ENCODE measurements at regions not wholly inside any gene's neighbourhood (a gene's known extent, or its start where the extent isn't known, plus 50 kb on each side); places are given as distances from the start of the nearest gene placed in this dataset.

GRCh38 chr5:168184103-168184502 lies 107.3 kb upstream of the WWC1 start:
- no peaks in the 10 kb centered on the region for H3K9me3 Mint-ChIP-seq (ENCODE audit: low read depth)
- H3K27ac Mint-ChIP-seq, result no peak overlapping the region
- no peak overlapping the region for H3K4me3 Mint-ChIP-seq
- peaks cover 2% of the 10 kb centered on the region for H3K27me3 Mint-ChIP-seq
- no peaks in the 10 kb centered on the region for H3K36me3 Mint-ChIP-seq
- no peaks in the 10 kb centered on the region for H3K4me1 Mint-ChIP-seq (ENCODE audit: low read depth)

- no peaks in the 10 kb centered on the region for H3K9me3 Mint-ChIP-seq (ENCODE audit: low read depth)
These were observed 105.0 kb upstream of the WWC1 start for GRCh38 chr5:168186289-168187074.

GRCh38 chr5:168187614-168188013 lies 103.8 kb upstream of the WWC1 start:
- Mint-ChIP-seq H3K36me3 (no peaks in the 10 kb centered on the region), H3K4me1 (ENCODE audit: low read depth) (no peaks in the 10 kb centered on the region), H3K27me3 (peaks cover 2% of the 10 kb centered on the region), H3K9me3 (ENCODE audit: low read depth) (no peaks in the 10 kb centered on the region), H3K4me3 (no peak overlapping the region), H3K27ac (no peak overlapping the region)

More at GRCh38 chr5:168186289-168187074, 105.0 kb upstream of the WWC1 start:
- Mint-ChIP-seq H3K4me3 (no peak overlapping the region), H3K27me3 (peaks cover 2% of the 10 kb centered on the region), H3K27ac (no peak overlapping the region), H3K4me1 (ENCODE audit: low read depth) (no peaks in the 10 kb centered on the region), H3K36me3 (no peaks in the 10 kb centered on the region)

- Mint-ChIP-seq H3K4me3 (no peak overlapping the region), H3K9me3 (ENCODE audit: low read depth) (no peaks in the 10 kb centered on the region), H3K36me3 (no peaks in the 10 kb centered on the region), H3K27ac (no peak overlapping the region), H3K27me3 (peaks cover 2% of the 10 kb centered on the region), H3K4me1 (ENCODE audit: low read depth) (no peaks in the 10 kb centered on the region)
These were observed 103.3 kb upstream of the WWC1 start for GRCh38 chr5:168188182-168188581.

- H3K27me3 Mint-ChIP-seq, result no peaks in the 10 kb centered on the region
- no peak overlapping the region for H3K4me3 Mint-ChIP-seq
These were observed 99.3 kb upstream of the WWC1 start for GRCh38 chr5:168192120-168192519.

GRCh38 chr5:168193493-168194250 lies 97.8 kb upstream of the WWC1 start:
- H3K27me3 Mint-ChIP-seq, result no peaks in the 10 kb centered on the region
- no peak overlapping the region for H3K4me3 Mint-ChIP-seq
- no peaks in the 10 kb centered on the region for H3K36me3 Mint-ChIP-seq
- H3K9me3 Mint-ChIP-seq (ENCODE audit: low read depth), result no peaks in the 10 kb centered on the region
- no peaks in the 10 kb centered on the region for H3K4me1 Mint-ChIP-seq (ENCODE audit: low read depth)
- H3K27ac Mint-ChIP-seq, result no peak overlapping the region

More at GRCh38 chr5:168192120-168192519, 99.3 kb upstream of the WWC1 start:
- H3K9me3 Mint-ChIP-seq (ENCODE audit: low read depth), result no peaks in the 10 kb centered on the region
- H3K27ac Mint-ChIP-seq, result no peak overlapping the region
- H3K36me3 Mint-ChIP-seq, result no peaks in the 10 kb centered on the region
- no peaks in the 10 kb centered on the region for H3K4me1 Mint-ChIP-seq (ENCODE audit: low read depth)

GRCh38 chr5:168195110-168195509 lies 96.3 kb upstream of the WWC1 start:
- Mint-ChIP-seq H3K4me1 (ENCODE audit: low read depth) (no peaks in the 10 kb centered on the region), H3K27ac (no peak overlapping the region), H3K4me3 (no peak overlapping the region), H3K27me3 (no peaks in the 10 kb centered on the region), H3K36me3 (no peaks in the 10 kb centered on the region), H3K9me3 (ENCODE audit: low read depth) (no peaks in the 10 kb centered on the region)

GRCh38 chr5:168198359-168198758 lies 93.1 kb upstream of the WWC1 start:
- Mint-ChIP-seq H3K4me3 (no peak overlapping the region), H3K27me3 (no peaks in the 10 kb centered on the region), H3K27ac (no peak overlapping the region), H3K9me3 (ENCODE audit: low read depth) (no peaks in the 10 kb centered on the region), H3K36me3 (no peaks in the 10 kb centered on the region), H3K4me1 (ENCODE audit: low read depth) (no peaks in the 10 kb centered on the region)

- H3K4me1 Mint-ChIP-seq (ENCODE audit: low read depth), result no peaks in the 10 kb centered on the region
- H3K36me3 Mint-ChIP-seq, result no peaks in the 10 kb centered on the region
- no peak overlapping the region for H3K4me3 Mint-ChIP-seq
- H3K9me3 Mint-ChIP-seq (ENCODE audit: low read depth), result no peaks in the 10 kb centered on the region
- no peaks in the 10 kb centered on the region for H3K27me3 Mint-ChIP-seq
- no peak overlapping the region for H3K27ac Mint-ChIP-seq
These were observed 88.4 kb upstream of the WWC1 start for GRCh38 chr5:168202996-168203395.

GRCh38 chr5:168204165-168204564 lies 87.3 kb upstream of the WWC1 start:
- no peak overlapping the region for H3K4me3 Mint-ChIP-seq
- H3K36me3 Mint-ChIP-seq, result no peaks in the 10 kb centered on the region
- H3K27ac Mint-ChIP-seq, result no peak overlapping the region
- no peaks in the 10 kb centered on the region for H3K27me3 Mint-ChIP-seq
- H3K9me3 Mint-ChIP-seq (ENCODE audit: low read depth), result no peaks in the 10 kb centered on the region
- H3K4me1 Mint-ChIP-seq (ENCODE audit: low read depth), result no peaks in the 10 kb centered on the region

- Mint-ChIP-seq H3K27ac (no peak overlapping the region), H3K27me3 (no peaks in the 10 kb centered on the region), H3K4me1 (ENCODE audit: low read depth) (no peaks in the 10 kb centered on the region), H3K9me3 (ENCODE audit: low read depth) (no peaks in the 10 kb centered on the region), H3K36me3 (no peaks in the 10 kb centered on the region), H3K4me3 (no peak overlapping the region)
These were observed 83.9 kb upstream of the WWC1 start for GRCh38 chr5:168207450-168208029.

GRCh38 chr5:168209244-168209995 lies 82.0 kb upstream of the WWC1 start:
- H3K4me1 Mint-ChIP-seq (ENCODE audit: low read depth), result no peaks in the 10 kb centered on the region
- no peak overlapping the region for H3K4me3 Mint-ChIP-seq
- no peaks in the 10 kb centered on the region for H3K36me3 Mint-ChIP-seq
- H3K27ac Mint-ChIP-seq, result no peak overlapping the region
- no peaks in the 10 kb centered on the region for H3K27me3 Mint-ChIP-seq
- no peaks in the 10 kb centered on the region for H3K9me3 Mint-ChIP-seq (ENCODE audit: low read depth)

- Mint-ChIP-seq H3K4me3 (no peak overlapping the region), H3K4me1 (ENCODE audit: low read depth) (no peaks in the 10 kb centered on the region), H3K36me3 (no peaks in the 10 kb centered on the region), H3K27me3 (no peaks in the 10 kb centered on the region), H3K27ac (no peak overlapping the region), H3K9me3 (ENCODE audit: low read depth) (no peaks in the 10 kb centered on the region)
These were observed 81.4 kb upstream of the WWC1 start for GRCh38 chr5:168209997-168210396.

- Mint-ChIP-seq H3K4me1 (ENCODE audit: low read depth) (no peaks in the 10 kb centered on the region), H3K4me3 (no peak overlapping the region), H3K27ac (no peak overlapping the region), H3K9me3 (ENCODE audit: low read depth) (no peaks in the 10 kb centered on the region), H3K27me3 (no peaks in the 10 kb centered on the region), H3K36me3 (no peaks in the 10 kb centered on the region)
These were observed 80.2 kb upstream of the WWC1 start for GRCh38 chr5:168211245-168211644.

GRCh38 chr5:168211936-168212335 lies 79.5 kb upstream of the WWC1 start:
- Mint-ChIP-seq H3K4me1 (ENCODE audit: low read depth) (no peaks in the 10 kb centered on the region), H3K27me3 (no peaks in the 10 kb centered on the region), H3K36me3 (no peaks in the 10 kb centered on the region), H3K4me3 (no peak overlapping the region), H3K9me3 (ENCODE audit: low read depth) (no peaks in the 10 kb centered on the region), H3K27ac (no peak overlapping the region)
